Activated CD8-positive, alpha-beta memory T cell treated with anti-CD3 and anti-CD28 coated beads for 1 hour (primary cell): ENCODE measurements at regions not wholly inside any gene's neighbourhood (a gene's known extent, or its start where the extent isn't known, plus 50 kb on each side); places are given as distances from the start of the nearest gene placed in this dataset.

Experiments
- DNase-seq, 2 donors: peaks; one replicate each; pipeline ENCODE4 v3.0.0-alpha.2; 2020; ENCODE audit warnings: low read depth in 1 of 2; ENCODE audit errors: extremely low read depth in 1 of 2

DNA sequence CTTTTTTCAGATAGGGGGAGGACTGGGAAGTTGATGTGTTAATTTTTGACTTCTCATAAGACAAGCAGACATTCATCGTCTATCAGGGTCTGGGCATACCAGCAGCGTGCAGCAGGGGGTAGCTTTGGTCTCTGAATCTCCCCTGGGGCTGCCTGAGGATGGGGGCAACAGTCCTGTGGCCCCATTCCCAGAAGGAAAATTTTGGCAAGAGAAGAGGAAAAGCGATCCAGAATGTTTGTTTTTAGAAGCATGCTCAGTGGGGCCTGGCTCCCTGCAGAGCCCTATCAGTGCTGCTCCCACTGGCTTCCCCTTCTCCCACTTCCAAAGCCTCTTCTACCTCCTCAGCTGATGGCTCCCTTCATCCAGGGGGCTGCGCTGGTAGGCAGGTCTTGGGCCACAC, 194.8 kb upstream of the IL12B start:
- no peak for DNase-seq

DNA sequence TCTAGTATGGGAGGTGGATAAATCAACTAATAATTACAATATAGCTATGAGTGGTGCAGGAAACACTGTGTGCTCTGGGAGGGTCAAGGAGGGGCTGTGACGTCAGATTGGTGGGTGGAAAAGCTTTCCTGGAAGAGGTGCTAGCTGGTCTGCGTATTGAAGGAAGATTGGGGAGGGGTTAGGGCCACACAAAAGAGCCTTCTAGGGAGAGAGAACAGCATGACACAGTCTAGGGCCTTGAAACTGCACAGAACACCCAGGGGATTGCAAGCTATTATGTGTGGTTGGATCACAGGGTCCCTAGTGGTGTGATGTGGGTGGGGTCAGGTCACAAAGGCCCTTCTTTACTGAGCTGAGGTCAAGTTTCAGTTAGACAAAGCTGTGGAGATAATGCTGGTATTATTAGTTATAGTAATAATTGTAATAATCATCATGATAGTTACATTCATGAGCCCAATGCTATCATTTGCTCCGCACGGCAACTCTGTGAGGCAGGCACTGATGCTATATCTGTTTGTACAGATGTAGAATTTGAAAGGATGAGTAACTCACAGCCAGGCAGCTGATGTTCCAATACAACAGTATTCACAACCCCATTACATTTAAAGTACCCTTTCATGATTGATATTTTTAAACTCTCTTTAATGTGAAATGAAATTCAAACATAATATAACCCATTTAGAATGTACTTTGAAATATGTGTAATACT, 197.4 kb upstream of the IL12B start:
- no peak for DNase-seq

DNA sequence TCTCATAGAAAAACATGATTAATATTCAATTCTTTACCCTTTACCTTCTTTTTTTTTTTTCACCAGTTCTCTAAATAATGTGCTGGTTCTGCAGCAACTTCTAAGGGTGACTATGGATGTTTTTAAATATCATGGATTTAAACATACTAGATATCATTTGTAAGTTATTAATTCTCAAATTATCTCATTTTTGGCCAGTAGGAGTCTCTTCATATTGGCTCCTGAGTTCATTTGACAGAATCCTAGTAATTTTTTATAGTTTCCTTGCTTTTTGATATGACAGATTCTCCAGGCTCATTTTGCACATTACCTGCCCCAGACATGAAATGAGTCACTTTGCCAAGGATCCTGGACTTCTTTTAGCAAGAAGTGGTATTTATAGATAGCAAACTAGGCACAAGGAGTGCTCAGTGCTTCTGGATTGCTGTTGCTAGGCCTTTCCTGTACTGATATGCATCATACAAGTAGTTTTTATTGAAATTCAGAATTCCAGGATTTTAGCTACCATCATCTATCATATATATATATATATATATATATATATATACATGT, 201.3 kb upstream of the IL12B start:
- DNase-seq, result no peak

DNA sequence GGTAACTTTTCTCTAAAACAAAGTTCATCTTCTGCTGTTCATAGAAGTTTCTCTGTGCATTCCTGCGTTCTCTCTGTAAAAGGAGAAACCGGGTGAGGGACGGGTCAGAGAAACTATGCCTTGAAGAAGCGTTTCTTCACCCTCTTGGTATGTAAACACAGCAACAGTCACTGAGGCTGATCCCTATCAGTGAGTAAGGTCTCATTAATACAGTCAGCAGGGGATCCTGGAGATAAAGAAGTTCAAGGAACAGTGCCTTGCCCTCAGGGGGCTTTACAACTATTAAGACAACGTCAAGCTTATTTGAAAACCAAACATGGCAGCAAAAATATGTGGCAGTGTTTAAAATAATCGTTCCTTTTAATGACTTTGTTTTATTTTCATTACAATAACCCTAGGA, 202.9 kb upstream of the IL12B start:
- no peak for DNase-seq

DNA sequence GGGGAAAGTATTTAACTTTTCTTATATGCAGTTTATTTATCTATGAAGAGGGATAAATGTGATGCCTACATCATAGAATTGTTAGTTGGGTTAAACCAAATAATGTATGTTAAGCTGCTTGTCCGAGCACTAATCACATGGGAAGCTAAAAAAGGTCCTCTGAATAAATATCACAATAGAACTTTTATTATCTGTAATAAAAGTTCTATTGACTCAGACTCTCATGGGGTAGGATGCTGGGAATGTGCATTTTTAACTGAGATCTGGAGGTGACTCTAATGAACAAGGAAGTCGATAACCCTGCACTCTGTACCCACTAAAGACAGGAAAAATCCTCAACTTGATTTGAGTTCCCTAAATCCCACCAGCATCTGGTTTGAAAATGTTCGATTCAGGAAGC, 205.9 kb upstream of the IL12B start:
- no peak for DNase-seq

DNA sequence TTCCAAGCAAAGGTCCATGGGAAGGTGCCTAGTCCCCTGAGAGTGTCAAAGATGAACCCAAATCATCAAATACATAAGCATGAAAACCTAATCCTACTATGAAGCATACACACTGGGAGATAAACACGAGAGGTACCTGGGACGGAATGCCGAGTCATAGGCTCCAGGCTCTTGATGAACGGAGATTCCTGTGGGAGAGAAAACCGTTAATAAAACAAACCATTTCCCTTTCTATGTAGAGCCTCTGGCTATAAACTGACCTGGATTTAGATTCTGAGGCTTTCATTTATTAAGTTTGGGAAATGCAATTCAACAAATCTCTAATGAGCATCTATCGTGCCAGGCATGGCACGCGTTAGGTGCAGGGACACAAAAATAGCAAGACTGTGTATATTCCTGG, 206.4 kb upstream of the IL12B start:
- DNase-seq, result no peak

DNA sequence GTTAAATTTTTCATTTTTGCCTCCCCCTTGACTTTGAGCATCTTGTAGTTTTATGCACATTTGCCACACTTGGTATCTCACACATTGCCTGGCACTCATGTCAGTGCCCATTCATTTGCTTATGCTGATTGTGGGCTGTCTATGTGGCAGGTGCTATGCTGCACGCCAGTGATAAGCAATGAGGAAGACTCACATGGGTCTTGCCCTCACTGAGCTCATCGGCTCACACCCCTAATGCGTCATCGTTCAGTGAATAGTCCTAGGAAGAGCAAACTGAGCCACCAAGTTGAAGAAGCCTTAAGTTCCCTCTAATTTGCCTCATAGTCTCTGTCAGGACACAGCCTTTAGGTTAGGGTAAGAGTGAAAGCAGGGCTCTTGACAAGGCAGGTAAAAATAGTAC, 209.4 kb upstream of the IL12B start:
- DNase-seq, result no peak

DNA sequence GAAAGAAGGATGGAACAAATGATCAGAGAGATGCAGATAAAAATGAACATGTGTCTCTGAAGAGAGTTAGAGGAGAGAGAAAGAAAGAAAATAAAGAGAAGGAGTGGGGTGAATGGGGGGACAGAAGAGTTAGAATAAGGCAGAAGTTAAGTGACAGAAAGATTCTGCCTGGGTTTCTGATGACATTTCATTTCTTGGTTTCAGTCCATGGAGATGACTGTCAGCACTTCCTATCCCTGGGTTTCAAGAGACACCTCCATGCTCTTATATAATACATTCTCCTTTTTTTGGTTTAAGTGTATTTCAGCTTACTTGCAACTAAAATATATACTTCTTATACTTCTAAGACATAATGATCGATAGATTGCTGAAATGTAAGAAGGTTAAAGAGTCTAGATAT, 213.0 kb upstream of the IL12B start:
- no peak for DNase-seq

DNA sequence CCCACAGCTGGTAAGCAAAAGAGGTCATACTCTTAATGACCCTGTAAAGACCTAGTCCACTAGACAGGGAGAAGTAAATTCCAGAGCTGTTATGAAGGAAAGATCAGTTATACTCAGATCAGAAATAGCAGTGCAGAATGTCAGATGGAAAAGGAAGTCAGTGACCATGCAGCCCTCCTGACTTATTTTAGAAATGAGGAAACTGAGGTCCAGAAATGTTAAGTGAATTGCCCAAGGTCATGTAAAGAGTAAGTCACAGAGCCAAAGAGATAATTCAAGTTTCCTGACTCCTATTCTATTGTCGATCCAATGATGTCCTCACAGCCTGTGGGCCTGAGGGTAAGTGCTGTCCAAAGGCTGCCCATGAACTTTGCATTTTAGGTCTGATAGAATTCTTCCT, 214.9 kb upstream of the IL12B start:
- DNase-seq, result no peak

DNA sequence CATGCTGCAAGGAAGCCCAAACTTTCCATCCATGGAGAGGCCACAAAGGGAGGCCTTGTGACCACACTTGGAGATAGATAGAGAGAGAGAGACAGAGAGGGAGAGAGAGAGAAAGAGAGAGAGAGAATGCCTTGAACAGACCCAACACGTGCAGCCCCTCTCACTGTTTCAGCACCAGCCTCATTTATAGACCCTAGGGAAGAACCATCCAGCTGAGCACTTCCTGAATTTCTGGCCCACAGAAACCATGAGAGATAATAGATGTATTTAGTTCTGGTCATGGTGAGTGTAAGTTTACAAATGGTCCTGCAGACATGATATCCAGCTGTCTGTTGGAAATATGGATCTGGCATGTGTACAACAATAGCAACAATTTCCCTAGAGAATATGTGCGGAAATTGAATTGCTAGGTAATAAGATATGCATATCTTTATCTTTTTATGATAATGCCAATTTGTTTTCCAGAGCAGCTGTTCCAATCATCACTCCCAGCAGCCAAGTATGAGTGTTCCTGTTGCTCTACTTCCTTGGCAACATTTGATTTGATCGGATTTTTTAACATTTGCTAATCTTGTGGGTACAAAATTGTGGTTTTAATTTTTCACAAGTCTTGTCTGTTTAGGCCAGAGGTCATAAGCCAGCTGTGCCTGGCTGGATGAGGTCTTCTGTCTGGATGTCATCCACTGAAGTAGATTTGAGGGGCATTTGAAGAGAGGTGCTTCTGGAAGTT, 217.3 kb upstream of the IL12B start:
- DNase-seq, result no peak

DNA sequence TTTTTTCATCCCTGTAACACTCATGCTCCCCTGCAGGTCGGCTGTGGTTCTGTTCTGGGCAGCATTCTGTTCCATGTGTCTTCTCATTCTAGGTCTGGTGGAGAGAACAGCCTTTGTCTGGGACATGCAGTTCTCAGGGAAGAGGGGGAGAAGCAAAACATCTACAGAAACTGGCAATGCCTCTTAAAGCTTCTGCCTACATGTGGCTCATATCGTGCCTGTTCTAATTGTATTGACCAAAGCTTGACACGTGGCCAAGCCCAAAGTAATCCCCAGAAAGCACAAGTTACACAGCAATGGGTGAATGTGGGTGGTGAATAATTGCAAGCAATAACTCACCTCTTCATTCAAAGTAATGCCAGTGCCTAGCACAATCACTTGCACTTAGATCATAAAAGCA, 218.2 kb upstream of the IL12B start:
- no peak for DNase-seq

DNA sequence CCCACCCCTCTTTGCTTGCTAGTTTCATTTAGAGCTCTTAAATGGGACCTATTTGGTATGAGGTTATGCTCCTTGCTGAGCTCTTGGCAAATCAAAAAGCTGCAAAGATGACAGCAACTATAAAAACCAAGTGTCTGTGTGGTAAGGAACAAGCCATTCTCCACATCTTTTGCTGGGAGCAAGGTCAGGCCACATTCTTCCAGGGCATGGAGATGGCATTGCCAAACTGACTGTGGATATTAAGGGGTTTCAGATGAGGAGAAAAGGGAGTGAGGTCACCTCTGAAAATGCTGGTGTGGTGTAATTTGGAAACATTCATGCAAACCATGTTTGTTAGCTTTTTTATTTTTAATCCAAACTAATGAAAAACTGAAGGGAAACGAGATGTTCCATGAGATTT, 218.8 kb upstream of the IL12B start:
- no peak for DNase-seq

DNA sequence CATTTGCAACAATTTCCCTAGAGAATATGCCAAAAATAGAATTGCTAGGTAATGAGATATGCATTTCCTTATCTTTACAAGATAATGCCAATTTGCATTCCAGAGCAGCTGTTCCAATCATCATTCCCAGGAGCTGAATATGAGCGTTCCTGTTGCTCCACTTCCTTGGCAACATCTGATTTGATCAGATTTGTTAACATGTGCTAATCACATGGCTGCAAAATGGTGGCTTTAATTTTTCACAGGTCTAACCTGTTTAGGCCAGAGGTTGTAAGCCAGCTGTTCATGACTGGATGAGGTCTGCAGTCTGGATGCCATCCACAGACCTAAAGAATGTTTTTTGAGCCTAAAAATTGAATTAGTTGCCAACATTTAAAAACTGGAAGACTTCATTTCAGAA, 220.7 kb upstream of the IL12B start:
- DNase-seq, result no peak

DNA sequence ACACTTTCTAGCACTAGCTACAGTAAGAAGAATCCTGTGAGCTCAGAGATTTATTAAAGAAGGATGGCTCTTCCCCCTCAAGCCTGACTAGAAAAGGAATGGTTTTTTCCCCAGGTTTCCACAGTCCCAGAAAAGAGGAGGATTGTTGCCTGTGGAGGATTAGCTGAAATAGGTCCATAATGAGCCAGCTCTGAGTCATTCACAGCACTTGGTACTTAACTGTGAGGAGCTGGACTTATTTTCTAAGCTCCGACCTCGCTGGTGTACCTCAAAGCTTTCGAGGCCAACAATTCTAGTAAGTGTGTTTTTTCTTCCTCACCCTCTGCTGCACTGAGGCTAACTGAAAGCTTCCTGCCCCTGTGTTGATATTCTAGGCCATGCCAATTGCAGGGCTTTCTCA, 222.5 kb upstream of the IL12B start:
- DNase-seq, result no peak

DNA sequence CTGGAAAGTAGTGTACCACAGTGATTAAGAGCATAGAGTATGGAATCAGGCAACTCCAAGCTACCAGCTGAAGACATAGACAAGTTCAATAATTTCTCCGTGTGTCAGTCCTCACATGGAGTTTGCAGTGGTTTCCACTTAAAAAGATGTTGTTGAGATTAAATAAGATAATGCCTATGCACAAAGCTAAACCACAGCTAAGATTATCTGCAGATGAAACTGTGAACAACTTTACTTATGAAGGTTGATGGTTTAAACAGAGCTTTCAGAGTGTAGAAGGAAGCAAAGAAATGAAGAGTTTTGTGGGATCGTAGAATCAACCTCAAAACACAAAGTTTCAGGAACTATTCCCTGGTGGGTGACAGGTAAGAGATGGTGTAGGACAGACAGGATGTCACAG, 223.5 kb upstream of the IL12B start:
- no peak for DNase-seq

DNA sequence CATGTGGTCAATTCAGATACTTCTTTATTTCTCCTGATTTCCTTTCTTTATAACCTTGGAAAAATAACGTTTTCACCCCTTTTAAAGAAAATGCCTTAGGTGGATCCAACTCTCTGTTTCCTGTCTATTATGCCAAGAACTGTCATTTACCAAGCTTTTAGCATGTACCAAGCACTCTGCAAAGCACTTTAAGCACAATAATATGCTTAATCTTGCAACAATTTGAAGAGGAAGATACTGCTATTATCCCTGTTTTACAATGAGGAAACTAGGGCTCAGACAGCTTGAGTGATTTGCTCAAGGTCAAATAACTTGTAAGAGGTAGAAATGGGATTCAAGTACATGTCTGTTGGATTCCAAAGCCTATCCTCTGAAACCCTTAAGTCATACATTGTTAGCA, 224.8 kb upstream of the IL12B start:
- no peak for DNase-seq

DNA sequence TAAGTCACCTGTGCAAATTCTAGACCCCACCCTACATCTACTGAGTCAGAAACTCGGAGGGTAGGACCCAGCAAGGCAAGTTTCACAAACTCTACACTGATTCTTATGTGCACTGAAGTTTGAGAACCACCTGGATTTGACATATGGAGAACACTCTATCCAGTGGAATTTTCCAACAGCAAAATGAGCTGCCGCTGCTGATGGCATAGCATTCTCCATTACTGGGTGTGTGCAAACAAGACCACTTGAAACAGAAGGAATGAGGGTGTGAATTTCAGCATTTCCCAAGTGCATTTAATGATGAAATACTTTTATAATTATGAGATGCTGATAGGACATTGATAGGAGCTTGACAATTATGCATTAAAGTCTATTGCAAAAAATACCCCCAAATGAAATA, 229.1 kb upstream of the IL12B start:
- no peak for DNase-seq

DNA sequence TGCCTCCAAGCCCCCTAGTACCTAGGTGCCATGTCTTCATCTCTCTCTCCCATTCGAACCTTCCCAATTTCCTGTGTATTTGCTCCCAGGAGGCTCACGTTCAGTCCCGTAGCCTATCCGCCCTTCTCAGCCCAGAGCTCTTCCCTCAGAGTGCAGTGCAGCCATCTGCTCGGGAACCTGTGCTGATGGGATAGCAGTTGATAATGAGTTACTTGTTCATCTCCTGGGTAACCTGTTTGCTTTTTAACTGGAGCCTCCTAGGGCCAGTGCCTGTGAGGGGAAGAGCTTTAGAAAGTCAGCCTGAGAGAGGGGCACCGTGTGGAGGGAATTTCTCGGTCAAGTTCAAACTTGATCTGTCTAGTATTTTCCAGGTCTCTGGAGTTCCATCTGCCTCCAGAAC, 229.8 kb upstream of the IL12B start:
- no peak for DNase-seq

DNA sequence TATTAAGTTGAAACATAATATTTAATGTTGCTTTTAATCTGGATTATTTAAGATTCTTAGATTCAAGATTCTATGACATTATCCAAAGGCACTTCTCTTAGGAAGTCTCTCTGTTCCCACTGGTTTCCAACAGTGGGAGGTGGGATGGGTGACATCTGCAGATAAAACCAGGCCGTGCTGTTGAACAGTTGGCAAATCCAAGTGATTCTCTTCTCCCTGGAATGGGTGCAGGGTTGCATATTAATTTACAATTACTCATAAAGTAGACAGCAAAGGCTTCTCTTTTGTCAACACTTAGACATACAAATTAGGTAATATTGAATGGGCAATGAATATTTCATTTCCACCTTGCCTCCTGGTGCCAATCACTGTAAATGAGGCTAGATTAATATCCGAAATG, 233.7 kb upstream of the IL12B start:
- no peak for DNase-seq

DNA sequence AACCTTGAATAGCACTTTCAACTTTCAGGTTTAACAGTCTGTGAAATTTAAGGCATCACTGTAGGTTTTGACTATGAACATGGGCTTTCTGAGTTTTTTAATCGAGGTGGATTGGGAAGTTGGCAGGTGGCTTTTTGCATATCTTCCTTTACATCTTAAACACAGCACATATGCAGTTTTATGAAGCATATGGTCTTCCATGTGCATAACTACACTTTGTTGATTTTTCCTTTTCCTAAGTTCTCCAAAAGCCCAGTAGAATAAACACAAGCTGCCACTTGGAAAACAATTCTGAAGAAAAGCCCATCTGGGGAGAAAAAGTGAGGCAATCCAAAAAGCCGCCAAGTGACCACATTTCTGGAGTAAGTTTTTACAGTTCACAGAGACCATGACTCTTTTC, 236.5 kb upstream of the IL12B start:
- no peak for DNase-seq

DNA sequence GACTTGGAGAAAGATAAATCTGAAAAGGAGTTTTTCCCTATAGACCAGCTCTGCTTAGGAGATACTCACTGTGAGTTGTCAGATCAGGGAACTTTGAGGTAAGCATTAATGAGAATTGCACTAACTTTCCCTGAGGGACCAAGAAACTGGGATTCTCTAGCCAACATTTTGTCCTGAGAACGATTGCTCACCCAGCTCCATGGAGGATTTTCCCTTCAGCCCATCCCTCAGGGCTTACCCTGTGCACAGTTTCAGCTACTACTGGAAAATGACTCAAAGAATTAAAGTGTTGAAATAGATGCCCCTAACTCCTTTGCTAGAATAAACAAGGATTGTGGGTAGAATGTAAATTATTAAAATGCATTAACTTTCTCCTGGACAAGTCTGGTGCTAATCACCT, 237.2 kb upstream of the IL12B start:
- DNase-seq, result no peak

DNA sequence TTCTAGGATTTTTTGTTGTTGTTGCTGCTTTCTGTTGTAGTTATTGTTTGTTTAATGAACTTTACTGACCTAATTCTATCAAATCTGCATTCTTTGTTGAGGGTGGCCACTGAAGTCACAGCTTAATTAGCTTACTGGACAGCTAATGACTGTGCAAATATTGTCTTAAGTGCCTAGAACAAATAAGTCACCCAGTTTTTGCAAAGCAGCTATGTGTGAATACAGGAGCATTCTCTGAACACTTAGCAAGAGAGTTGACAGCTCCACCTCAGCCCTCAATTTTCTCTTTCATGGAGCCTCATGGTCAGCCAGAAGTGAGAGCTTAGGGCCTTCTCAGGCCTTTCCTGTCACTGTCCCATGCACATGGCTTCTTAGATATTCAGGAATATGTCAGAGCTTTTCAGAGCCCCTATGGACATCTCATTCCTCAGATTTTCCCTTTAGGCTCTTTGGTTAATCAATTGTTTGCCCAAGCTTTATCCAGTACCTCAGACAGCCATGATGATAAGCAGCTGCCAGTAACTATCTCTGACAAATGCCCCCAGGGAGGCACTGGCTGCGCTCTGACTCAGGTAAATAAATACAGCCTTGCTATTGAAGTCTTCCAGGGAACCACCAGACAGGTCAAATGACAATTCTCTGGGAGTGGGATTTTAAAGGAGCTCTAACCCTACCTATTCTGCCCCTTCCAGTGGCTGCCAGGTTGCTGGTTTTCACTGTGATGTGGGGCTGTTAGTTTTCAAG, 241.4 kb upstream of the IL12B start:
- no peak for DNase-seq
